NOMO-1 (cell line): ENCODE measurements at regions not wholly inside any gene's neighbourhood (a gene's known extent, or its start where the extent isn't known, plus 50 kb on each side); places are given as distances from the start of the nearest gene placed in this dataset.
"Not testable (repeated sequence)": the region's sequence is repeated elsewhere in the genome, so short reads cannot be mapped to it uniquely, and the experiment has no call there.

Experiments
- DNase-seq, 2 experiments: peaks; one replicate each; lab custom pipeline; 2025; ENCODE audit not compliant: unreplicated experiment in 2 of 2; lab: John Stamatoyannopoulos, UW

GRCh38 chr3:110504401-110504800 is 567.2 kb upstream of the NECTIN3 start:
- no peak for DNase-seq

- no peak for DNase-seq
These were observed 566.7 kb upstream of the NECTIN3 start for GRCh38 chr3:110504901-110505300.

GRCh38 chr3:110506890-110507289 is 564.7 kb upstream of the NECTIN3 start:
- DNase-seq, result no peak

GRCh38 chr3:110507570-110507969 is 564.0 kb upstream of the NECTIN3 start:
- DNase-seq, result not testable (repeated sequence)

- DNase-seq, result no peak
These were observed 558.7 kb upstream of the NECTIN3 start for GRCh38 chr3:110512961-110513360.

- no peak for DNase-seq
These were observed 553.6 kb upstream of the NECTIN3 start for GRCh38 chr3:110518031-110518430.

GRCh38 chr3:110519071-110519470 is 552.5 kb upstream of the NECTIN3 start:
- no peak for DNase-seq

- no peak for DNase-seq
These were observed 550.6 kb upstream of the NECTIN3 start for GRCh38 chr3:110521019-110521418.

GRCh38 chr3:110525558-110526064 is 546.0 kb upstream of the NECTIN3 start:
- DNase-seq, result not testable (repeated sequence)

- DNase-seq, result no peak
These were observed 544.6 kb upstream of the NECTIN3 start for GRCh38 chr3:110526777-110527727.

- no peak for DNase-seq
These were observed 543.1 kb upstream of the NECTIN3 start for GRCh38 chr3:110528305-110529121.

- DNase-seq, result no peak
These were observed 540.7 kb upstream of the NECTIN3 start for GRCh38 chr3:110530902-110531301.

- no peak for DNase-seq
These were observed 538.5 kb upstream of the NECTIN3 start for GRCh38 chr3:110533089-110533488.

GRCh38 chr3:110542552-110543150 is 529.0 kb upstream of the NECTIN3 start:
- no peak for DNase-seq

GRCh38 chr3:110544730-110545129 is 526.9 kb upstream of the NECTIN3 start:
- DNase-seq, result no peak

GRCh38 chr3:110550511-110550910 is 521.1 kb upstream of the NECTIN3 start:
- DNase-seq, result no peak

GRCh38 chr3:110562621-110563020 is 509.0 kb upstream of the NECTIN3 start:
- DNase-seq, result no peak

- no peak for DNase-seq
These were observed 506.9 kb upstream of the NECTIN3 start for GRCh38 chr3:110564674-110565073.

GRCh38 chr3:110567029-110567428 is 504.6 kb upstream of the NECTIN3 start:
- DNase-seq, result no peak

- DNase-seq, result no peak
These were observed 503.4 kb upstream of the NECTIN3 start for GRCh38 chr3:110568246-110568645.

- DNase-seq, result no peak
These were observed 502.5 kb upstream of the NECTIN3 start for GRCh38 chr3:110569073-110569472.
